HL-60/S4 treated with phorbol 12-myristate 13-acetate at 8.2 ng/mL for 4 days and 3 days (cell line): ENCODE measurements at regions not wholly inside any gene's neighbourhood (a gene's known extent, or its start where the extent isn't known, plus 50 kb on each side); places are given as distances from the start of the nearest gene placed in this dataset.

Source experiments
- in situ Hi-C: fragments of 300-500 bp; cut with MboI; formaldehyde crosslinking; loops from 2 replicates; pipeline ENCODE4 v1.15.0; 2022; ENCODE audit warnings: low sequenced_read_pairs

DNA sequence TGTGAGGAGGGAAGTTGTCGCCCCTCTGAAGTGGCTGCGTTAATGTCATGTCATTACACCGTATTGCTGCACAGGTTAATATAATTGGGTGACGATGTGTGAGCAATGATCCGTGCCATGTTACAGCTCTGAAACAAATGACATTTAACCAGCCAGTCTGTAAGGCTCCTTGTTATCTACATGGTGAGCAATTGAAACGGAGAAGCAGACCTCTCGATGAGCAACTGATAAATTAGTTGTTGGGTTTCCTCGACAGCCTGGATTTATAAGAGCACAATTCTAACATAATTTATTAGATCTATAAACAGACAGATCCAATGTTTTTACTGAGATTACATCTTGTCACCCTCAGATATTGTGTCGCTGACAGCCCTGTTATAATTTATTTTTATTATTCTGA, 49.9 kb upstream of the MAFB start:
- in situ Hi-C loops: no loop called here

DNA sequence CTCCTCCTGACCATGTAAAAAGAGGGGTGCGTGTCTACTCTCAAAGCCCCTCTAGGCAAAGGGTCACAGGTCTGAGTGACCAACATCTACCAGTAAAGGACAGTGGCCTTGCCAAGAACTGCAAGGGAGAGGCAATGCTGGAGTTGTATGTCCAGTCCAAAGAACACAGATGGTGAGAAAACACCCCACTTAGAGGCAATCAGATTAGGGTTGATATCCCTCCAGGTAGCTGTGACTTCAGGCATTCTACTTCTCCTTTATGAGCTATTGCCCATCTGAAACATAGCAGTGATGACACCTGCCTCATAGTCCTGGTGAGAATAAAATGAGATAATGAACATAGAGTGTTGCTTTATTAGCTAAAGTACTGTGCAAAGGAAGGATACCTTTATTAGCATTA, 50.8 kb upstream of the MAFB start:
- in situ Hi-C loops: no loop called here

DNA sequence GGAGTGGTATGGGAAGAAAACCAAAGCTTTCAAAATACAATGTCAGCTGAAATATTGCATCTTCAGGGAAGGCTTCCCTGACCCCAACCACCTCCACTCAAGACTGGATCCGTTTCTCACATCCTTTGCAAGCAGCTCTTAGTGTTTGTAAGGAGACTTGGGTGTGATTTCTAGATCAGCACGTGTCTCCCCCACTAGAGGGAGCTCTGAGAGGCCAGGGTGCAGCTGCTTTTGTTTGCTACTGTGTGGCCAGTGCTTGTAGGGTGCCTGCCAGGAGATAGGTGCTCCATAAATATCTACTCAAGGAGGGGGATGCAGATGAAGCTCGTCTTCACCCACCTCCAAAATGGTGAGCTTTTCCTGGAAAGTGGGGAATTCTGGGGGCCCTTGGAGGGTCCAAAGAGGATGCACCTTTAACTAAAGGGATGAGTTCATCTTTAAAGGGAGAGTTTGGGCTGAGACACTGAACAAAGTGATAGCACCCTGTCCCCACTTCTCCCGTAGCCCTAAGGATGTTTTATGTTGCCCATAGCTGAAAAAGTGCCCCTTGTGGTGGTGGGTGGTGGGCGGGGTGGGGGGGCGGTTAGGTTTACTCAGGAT, 52.6 kb upstream of the MAFB start:
- in situ Hi-C loops: no loop called here

GRCh38 chr20:40743141-40743775, 54.2 kb upstream of the MAFB start:
- in situ Hi-C loops: no loop called here

- in situ Hi-C loops: no loop called here
Observed at GRCh38 chr20:40744072-40744817, 55.2 kb upstream of the MAFB start.

DNA sequence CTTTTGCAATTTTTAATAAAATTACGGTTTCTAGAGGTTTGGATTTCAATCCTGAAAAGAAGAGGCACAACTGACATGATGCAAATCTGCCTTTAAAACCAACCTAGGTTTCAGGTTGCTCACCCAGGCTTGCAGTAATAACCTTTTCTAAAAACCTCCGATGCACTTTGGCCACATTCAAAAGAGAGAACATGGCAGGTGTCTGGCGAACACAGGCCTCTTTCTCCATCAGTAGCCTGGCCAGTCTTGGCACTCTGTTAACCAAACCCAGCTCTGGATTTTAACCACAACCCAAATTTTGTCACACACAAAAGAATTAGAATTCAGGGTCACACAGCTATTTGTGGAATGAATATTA, 55.8 kb upstream of the MAFB start:
- in situ Hi-C loops: no loop called here

GRCh38 chr20:40746251-40746650, 57.2 kb upstream of the MAFB start:
- in situ Hi-C loops: no loop called here

- in situ Hi-C loops: no loop called here
Observed at GRCh38 chr20:40748182-40748581, 59.1 kb upstream of the MAFB start.

- in situ Hi-C loops: no loop called here
Observed at GRCh38 chr20:40749985-40750506, 61.0 kb upstream of the MAFB start.

GRCh38 chr20:40750541-40751035, 61.6 kb upstream of the MAFB start:
- in situ Hi-C loops: no loop called here

DNA sequence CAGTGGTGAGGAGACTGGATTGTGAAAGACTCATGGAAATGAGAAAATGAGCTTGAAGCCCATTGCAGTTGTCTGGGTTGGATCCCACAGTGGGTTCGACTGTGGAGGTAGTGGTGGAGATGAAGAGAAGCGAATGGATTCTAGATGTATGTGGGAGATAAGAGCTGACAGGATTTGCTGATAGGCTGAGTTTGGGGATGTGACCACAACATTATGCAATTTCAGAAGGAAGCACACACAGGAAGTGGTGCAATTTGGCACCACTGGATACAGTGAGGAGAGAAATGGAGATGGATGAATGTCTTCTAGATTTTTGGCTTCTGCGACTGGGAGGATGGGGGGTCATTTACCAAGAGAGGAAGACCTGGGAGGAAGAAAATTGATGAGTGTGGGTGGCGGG, 64.4 kb upstream of the MAFB start:
- in situ Hi-C loops: no loop called here

- in situ Hi-C loops: no loop called here
Observed at GRCh38 chr20:40754339-40754943, 65.4 kb upstream of the MAFB start.

GRCh38 chr20:40757087-40757486, 68.1 kb upstream of the MAFB start:
- in situ Hi-C loops: no loop called here

DNA sequence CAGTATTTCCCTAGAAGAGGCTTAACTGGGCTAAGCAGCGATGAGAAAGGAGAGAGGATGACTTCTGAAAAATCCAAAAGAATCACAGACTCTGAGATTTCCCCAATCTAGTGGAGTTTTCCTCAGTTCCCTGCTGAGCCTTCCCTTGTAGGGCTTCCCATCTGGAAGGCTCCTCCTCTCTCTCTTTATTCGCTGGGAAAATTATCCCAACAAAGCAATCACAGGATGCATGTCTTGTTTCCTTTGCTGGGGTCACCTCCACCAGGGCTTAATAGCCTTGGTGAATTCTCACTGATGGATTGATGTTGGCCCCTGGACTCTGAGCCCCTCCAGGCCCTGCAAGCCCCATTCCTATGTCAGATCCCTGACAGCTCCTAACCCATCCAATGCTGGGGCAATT, 69.8 kb upstream of the MAFB start:
- in situ Hi-C loops: no loop called here

GRCh38 chr20:40760399-40760798, 71.4 kb upstream of the MAFB start:
- in situ Hi-C loops: no loop called here

DNA sequence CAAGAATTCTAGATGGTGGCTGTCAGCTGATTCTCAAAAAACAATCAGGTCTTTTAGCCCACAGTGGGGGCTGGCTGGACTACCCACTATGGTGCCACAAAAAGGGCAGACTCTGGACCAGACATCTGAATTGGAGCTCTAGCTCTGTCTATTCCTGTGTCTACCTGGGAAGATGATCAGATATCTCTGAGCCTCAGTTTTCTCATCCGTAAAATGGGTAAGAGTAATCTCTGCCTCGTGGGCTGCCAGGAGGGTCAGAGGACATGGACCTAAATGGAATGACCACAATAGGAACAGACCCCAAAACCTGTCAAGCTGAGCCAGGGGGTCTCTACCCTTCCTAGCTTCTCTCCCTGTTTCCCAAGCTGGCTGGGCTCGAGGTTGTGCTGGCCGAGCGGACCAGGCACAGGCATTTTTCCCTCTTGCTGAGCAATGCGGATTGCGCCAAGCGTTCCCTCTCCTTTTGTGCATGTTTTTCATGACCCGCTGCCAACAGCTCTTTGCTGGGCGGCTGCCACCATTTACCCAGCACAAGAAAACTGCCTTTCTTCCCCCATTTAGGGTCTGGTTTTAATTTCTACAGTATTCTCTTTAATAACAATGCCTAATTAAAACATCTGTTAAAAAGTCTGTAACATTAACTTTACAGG, 74.7 kb upstream of the MAFB start:
- in situ Hi-C loops: no loop called here

DNA sequence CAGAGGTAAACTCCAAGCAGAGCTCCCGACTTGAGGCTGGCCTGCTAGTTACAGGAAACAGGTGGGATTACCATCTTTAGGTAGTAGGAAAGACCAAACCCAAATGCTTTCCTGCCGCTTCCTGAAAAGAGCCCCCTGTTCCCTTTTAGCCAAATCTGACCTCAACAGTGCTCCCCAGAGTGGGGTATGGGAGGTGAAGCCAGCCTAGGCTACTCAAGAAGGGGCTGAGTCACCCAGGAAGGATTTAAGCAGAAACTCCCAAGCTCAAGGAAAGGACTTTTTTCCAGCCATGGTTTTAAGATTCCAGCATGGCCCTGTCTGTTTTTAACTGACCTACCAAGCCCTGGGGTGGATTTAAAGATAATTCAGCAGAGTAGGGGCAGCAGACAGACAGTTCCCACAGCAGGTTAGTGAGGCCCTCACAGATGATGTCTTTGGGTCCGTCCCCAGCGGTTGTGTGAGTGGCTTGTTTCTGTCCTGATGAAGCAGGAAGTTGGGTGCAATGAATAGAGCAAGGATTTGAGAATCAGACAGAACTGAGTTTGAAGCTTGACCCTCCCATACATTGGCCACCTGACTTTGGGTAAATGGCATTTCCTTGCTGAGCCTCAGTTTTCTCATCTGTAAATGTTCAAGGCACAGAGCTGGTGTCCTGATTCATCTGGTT, 76.9 kb upstream of the MAFB start:
- in situ Hi-C loops: no loop called here

DNA sequence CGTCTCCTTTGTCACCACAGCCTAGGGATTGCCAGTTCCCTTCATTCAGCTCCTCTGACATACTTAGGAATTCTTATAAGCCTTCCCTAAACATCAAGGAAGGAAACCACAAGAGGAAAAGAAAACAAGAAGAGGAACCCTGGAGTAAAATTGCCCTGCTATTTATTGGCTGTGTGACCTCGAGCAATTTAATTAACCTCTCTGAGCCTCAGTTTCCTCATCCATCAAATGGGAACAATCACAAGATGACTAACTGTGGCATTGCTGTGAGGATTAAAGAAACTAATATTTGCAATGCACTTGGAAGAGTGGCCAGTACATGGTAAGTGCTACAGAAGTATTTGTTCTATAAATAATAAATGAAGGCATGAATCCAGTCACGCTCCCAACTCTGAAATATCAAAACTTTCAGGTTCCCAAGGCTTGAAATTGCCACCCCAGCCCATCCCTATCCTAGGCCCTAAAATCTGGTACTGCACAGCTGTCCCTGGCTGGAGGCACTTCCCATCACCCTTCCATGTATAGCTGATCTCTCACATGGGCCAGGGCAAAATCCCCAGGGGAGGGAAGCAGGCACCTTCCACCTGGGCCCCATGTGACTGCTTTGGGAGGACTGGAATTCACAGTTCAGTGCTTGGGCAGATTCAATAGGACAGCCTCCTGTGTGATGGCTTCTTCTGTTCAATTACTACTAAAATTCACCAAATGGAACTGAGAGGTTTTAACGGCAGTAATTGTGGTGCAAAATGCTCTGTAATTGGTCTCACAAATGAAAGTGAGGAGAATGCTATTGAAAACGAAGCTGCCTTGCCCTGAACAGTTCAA, 78.0 kb upstream of the MAFB start:
- in situ Hi-C loops: no loop called here

- in situ Hi-C loops: no loop called here
Observed at GRCh38 chr20:40767615-40767924, 78.5 kb upstream of the MAFB start.

GRCh38 chr20:40768105-40768504, 79.1 kb upstream of the MAFB start:
- in situ Hi-C loops: no loop called here
